Hepatocyte (in vitro differentiated cells): ENCODE measurements at regions not wholly inside any gene's neighbourhood (a gene's known extent, or its start where the extent isn't known, plus 50 kb on each side); places are given as distances from the start of the nearest gene placed in this dataset.

Experiments used
- DNase-seq: peaks from one replicate; pipeline ENCODE4 v3.0.0-alpha.2; 2016; ENCODE audit warnings: low spot score
- H2AFZ ChIP-seq: fragments of 200-600 bp; sonication (generic); 2 replicates; pipeline ENCODE4 v1.6.0; 2016; ENCODE audit warnings: antibody characterized with exemption, mild to moderate bottlenecking
- H3K27ac ChIP-seq: fragments of 200-600 bp; sonication (generic); 2 replicates; pipeline ENCODE4 v1.5.1; 2016; ENCODE audit warnings: mild to moderate bottlenecking
- H3K27me3 ChIP-seq: fragments of 200-600 bp; sonication (generic); 2 replicates; pipeline ENCODE4 v1.6.1; 2016
- H3K36me3 ChIP-seq: fragments of 200-600 bp; sonication (generic); replicated peaks from 2 replicates; pipeline ENCODE4 v1.5.1; 2016; ENCODE audit warnings: low read depth; ENCODE audit not compliant: insufficient read depth
- H3K4me1 ChIP-seq: fragments of 200-600 bp; sonication (generic); 2 replicates; pipeline ENCODE4 v1.5.1; 2016; ENCODE audit warnings: mild to moderate bottlenecking, moderate library complexity; ENCODE audit not compliant: insufficient read depth
- H3K4me2 ChIP-seq: fragments of 200-600 bp; sonication (generic); 2 replicates; pipeline ENCODE4 v1.6.0; 2016
- H3K4me3 ChIP-seq: fragments of 200-600 bp; sonication (generic); 2 replicates; pipeline ENCODE4 v1.5.1; 2016; ENCODE audit warnings: mild to moderate bottlenecking
- H3K79me2 ChIP-seq: fragments of 200-600 bp; sonication (generic); 2 replicates; pipeline ENCODE4 v1.6.0; 2017; ENCODE audit warnings: mild to moderate bottlenecking
- H3K9me2 ChIP-seq: fragments of 200-600 bp; sonication (generic); replicated peaks from 2 replicates; pipeline ENCODE4 v1.6.0; 2017; ENCODE audit warnings: mild to moderate bottlenecking; ENCODE audit not compliant: insufficient read depth
- H3K9me3 ChIP-seq: fragments of 200-600 bp; sonication (generic); 2 replicates; pipeline ENCODE4 v1.5.1; 2016; ENCODE audit warnings: low read depth, mild to moderate bottlenecking
- H4K20me1 ChIP-seq: fragments of 200-600 bp; sonication (generic); 2 replicates; pipeline ENCODE4 v1.6.0; 2016; ENCODE audit warnings: mild to moderate bottlenecking; ENCODE audit not compliant: insufficient read depth, poor library complexity, severe bottlenecking
- CTCF ChIP-seq: fragments of 200-600 bp; sonication (generic); IDR thresholded peaks from 2 replicates; pipeline ENCODE4 v1.5.1; 2016; ENCODE audit warnings: antibody characterized with exemption, mild to moderate bottlenecking; ENCODE audit not compliant: poor library complexity
- EZH2 ChIP-seq: fragments of 200-600 bp; sonication (generic); IDR thresholded peaks from 2 replicates; pipeline ENCODE4 v1.6.1; 2016; ENCODE audit warnings: antibody characterized with exemption, mild to moderate bottlenecking, borderline replicate concordance
- EZH2phosphoT487 ChIP-seq: fragments of 200-600 bp; sonication (generic); IDR thresholded peaks from one replicate; pipeline ENCODE4 v1.6.1; 2018; ENCODE audit warnings: antibody characterized with exemption, mild to moderate bottlenecking, low read depth, moderate library complexity; ENCODE audit not compliant: unreplicated experiment, severe bottlenecking
- WGBS: methylation state at CpG from one replicate; pipeline ENCODE4 v1.1.6; 2016; ENCODE audit warnings: low lambda C conversion rate; ENCODE audit errors: missing lambda C conversion rate; 5-methylcytosine and 5-hydroxymethylcytosine counted together

GRCh38 chr3:80275120-80275519, 507.3 kb upstream of the ROBO1 start:
- no peaks in the 10 kb centered on the region for H4K20me1 ChIP-seq
- no peak overlapping the region for H3K27ac ChIP-seq
- no peak overlapping the region for H3K4me2 ChIP-seq
- TF ChIP-seq EZH2 = no peak
- TF ChIP-seq EZH2phosphoT487 = no peak
- no peak for TF ChIP-seq CTCF
- no peaks in the 10 kb centered on the region for H3K9me3 ChIP-seq
- H2AFZ ChIP-seq = no peak overlapping the region
- no peaks in the 10 kb centered on the region for H3K79me2 ChIP-seq
- no peaks in the 10 kb centered on the region for H3K27me3 ChIP-seq
- no peaks in the 10 kb centered on the region for H3K4me1 ChIP-seq
- no peaks in the 10 kb centered on the region for H3K36me3 ChIP-seq
- no peak for DNase-seq
- H3K9me2 ChIP-seq = no peaks in the 10 kb centered on the region
- no peak overlapping the region for H3K4me3 ChIP-seq

- Histone ChIP-seq H3K79me2 (no peaks in the 10 kb centered on the region), H2AFZ (no peak overlapping the region), H3K36me3 (no peaks in the 10 kb centered on the region), H3K4me2 (no peak overlapping the region), H3K4me1 (no peaks in the 10 kb centered on the region), H4K20me1 (no peaks in the 10 kb centered on the region), H3K9me3 (no peaks in the 10 kb centered on the region), H3K4me3 (no peak overlapping the region), H3K27ac (no peak overlapping the region), H3K9me2 (no peaks in the 10 kb centered on the region), H3K27me3 (no peaks in the 10 kb centered on the region)
- 60% methylated on average over 3 of the region's 3 CpGs for WGBS
- no peak for DNase-seq
- TF ChIP-seq CTCF (no peak), EZH2phosphoT487 (no peak), EZH2 (no peak)
Observed at GRCh38 chr3:80263260-80263659, 495.5 kb upstream of the ROBO1 start.

- no peak overlapping the region for H3K27ac ChIP-seq
- no peaks in the 10 kb centered on the region for H3K36me3 ChIP-seq
- H3K4me2 ChIP-seq = no peak overlapping the region
- no peak for DNase-seq
- no peaks in the 10 kb centered on the region for H3K9me3 ChIP-seq
- no peak for TF ChIP-seq EZH2phosphoT487
- TF ChIP-seq CTCF = no peak
- no peak for TF ChIP-seq EZH2
- H3K27me3 ChIP-seq = no peaks in the 10 kb centered on the region
- no peak overlapping the region for H2AFZ ChIP-seq
- H3K4me1 ChIP-seq = no peaks in the 10 kb centered on the region
- H4K20me1 ChIP-seq = no peaks in the 10 kb centered on the region
- H3K9me2 ChIP-seq = no peaks in the 10 kb centered on the region
- no peaks in the 10 kb centered on the region for H3K79me2 ChIP-seq
- H3K4me3 ChIP-seq = no peak overlapping the region
Observed at GRCh38 chr3:80261082-80261481, 493.3 kb upstream of the ROBO1 start.

- Histone ChIP-seq H3K9me3 (no peaks in the 10 kb centered on the region), H3K9me2 (no peaks in the 10 kb centered on the region), H2AFZ (no peak overlapping the region), H3K4me2 (no peak overlapping the region), H4K20me1 (no peaks in the 10 kb centered on the region), H3K4me1 (no peaks in the 10 kb centered on the region), H3K27me3 (no peaks in the 10 kb centered on the region), H3K4me3 (no peak overlapping the region), H3K79me2 (no peaks in the 10 kb centered on the region), H3K36me3 (no peaks in the 10 kb centered on the region), H3K27ac (no peak overlapping the region)
- 52% methylated on average over 4 of the region's 4 CpGs for WGBS
- TF ChIP-seq EZH2phosphoT487 = no peak
- no peak for DNase-seq
Observed at GRCh38 chr3:80259736-80260135, 491.9 kb upstream of the ROBO1 start.
